MV-4-11 (cell line): ENCODE measurements at regions not wholly inside any gene's neighbourhood (a gene's known extent, or its start where the extent isn't known, plus 50 kb on each side); places are given as distances from the start of the nearest gene placed in this dataset.

Experiments
- DNase-seq: peaks from one replicate; lab custom pipeline; 2025; lab: John Stamatoyannopoulos, UW

DNA sequence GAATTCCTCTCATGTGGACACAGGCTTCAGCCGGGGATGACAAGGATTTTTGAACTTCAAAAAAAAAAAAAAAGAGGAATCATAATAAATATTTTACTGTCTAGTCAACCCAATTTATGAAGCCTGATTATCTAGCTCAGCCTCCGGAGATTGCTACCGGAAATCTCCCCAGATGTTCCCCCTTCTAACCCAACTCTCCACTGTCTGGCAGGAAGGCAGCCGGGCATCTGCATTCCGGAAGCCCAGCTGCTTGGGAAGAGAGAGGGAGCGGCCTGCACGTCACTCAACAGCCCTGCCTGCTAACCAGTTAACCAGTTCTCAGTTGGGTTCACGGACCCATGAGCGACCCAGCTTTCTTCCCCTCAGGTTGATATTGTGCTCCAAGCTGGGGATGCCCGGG, 87.2 kb upstream of the POU3F3 start:
- DNase-seq: peak; percentile 9

GRCh38 chr2:104768694-104769093, 85.2 kb upstream of the POU3F3 start:
- DNase-seq: no peak

GRCh38 chr2:104769096-104769495, 84.8 kb upstream of the POU3F3 start:
- DNase-seq: no peak

DNA sequence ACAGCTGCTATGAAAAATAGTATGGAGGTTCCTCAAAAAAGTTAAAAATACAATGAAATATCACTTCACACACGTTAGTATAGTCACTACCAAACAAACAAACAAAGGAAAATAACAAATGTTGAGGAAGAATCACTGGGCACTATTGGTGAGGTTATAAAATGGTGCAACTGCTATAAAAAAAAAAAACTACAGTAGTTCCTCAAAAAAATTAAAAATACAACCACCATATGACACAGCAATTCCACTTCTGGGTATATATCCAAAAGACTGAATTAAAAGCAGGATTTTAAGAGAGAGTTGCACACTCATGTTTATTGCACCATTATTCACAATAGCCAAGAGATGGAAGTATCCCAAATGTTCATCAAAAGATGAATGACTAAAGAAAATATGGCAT, 80.9 kb upstream of the POU3F3 start:
- no peak for DNase-seq

GRCh38 chr2:104774631-104775030, 79.3 kb upstream of the POU3F3 start:
- no peak for DNase-seq

DNA sequence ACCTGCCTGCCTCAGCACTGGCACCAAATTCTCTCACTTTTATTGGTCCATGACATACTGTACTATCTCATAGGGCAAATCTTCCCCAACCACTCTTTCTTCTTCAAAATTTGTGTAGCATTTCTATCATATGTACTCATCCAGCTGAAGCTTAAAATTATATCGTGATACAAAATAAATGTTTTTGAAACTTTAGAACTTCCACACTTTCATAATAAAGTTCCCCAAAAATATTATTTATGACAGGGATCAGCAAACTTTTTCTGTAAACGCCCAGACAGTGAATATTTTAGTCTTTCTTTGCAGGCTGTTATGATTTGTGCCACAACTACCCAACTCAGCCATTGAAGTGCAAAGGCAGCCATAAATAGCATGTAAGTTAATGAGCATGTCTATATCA, 76.2 kb upstream of the POU3F3 start:
- DNase-seq: no peak

DNA sequence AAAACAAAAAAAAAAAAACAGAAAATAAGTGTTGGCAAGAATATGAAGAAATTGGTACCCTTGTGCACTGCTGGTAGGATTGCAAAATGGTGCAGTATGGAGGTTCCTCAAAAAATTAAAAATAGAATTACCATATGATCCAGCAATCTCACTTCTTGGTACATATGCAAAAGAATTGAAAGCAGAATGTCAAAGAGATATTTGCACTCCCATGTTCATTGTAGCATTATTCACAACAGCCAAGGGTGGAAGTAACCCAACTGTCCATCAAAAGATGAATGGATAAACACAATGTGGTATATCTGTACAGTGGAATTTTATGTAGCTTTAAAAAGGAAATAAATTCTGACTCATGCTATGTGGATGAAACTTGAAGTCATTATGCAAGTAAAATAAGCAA, 72.8 kb upstream of the POU3F3 start:
- DNase-seq: peak; percentile 65

DNA sequence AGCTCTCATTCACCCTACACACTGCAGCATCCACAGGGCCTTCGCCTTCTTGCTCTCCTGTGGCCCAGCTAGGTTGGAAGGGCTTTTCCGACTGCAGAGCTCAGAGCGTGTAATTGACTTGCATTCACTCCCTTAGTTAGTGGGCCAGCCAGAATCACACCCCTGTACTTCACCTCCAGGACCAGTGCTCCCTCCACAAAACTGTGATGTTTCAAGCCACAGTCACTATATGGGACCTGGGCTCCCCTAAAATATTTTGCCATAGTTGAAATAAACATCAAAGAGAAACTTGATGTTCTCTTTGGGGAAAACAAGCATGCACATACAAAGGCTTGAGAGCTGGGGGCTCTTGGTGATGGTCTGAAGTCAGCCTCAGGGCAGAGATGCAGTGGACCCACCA, 69.7 kb upstream of the POU3F3 start:
- no peak for DNase-seq

- no peak for DNase-seq
Measured at GRCh38 chr2:104786204-104786603, 67.7 kb upstream of the POU3F3 start.

DNA sequence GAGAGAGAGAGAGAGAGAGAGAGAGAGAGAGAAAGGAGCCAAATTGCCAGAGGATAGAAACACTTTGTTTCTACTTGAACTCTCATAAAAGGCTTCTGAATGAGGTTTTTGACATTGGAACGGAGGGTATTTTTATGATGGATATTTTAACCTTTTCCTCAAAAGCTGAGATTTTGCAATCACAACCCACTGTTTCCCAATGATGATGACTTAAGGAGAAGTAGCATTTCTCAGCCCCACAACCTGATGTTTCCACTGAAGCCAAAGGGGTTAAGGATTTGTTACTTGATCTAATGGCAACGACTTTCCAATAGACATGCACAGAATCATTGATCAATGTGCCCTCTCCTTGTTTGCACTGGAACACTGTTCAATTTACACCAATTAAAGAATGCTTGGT, 67.1 kb upstream of the POU3F3 start:
- peak; percentile 34 for DNase-seq

GRCh38 chr2:104787298-104788065, 66.4 kb upstream of the POU3F3 start:
- no peak for DNase-seq

DNA sequence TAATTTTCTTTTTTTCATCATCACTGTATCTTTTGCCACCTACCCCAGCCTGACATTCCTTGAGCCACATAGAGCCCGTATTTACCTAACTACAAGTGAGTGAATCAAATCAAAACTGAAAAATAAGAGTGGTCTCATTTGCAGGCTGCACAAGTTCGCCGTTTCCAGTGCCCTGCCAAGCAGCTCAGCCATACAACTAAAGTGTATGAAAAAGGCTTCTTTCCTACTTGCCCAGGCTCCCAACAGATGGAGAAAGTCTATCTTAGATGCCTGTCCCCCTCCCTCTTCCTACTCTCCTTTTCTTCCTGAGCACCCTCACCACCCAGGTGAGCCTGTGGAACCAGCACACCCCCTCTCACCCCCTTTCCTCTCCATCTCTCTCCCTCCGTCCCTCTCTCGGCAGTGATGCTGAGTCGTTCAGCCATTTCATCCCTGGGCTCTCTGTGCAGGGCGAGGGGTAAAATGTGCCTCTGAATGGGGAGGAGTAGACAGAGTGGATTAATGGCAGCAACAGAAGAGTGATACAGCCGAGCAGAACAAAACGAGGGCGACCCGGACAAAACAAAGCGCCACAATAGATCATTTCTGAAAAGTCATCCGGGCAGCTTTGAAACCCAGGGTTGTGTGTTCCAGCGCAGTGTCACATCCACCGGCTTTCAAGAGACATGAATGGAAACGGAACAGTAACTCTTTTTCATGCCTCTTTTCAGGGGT, 65.0 kb upstream of the POU3F3 start:
- DNase-seq: no peak

DNA sequence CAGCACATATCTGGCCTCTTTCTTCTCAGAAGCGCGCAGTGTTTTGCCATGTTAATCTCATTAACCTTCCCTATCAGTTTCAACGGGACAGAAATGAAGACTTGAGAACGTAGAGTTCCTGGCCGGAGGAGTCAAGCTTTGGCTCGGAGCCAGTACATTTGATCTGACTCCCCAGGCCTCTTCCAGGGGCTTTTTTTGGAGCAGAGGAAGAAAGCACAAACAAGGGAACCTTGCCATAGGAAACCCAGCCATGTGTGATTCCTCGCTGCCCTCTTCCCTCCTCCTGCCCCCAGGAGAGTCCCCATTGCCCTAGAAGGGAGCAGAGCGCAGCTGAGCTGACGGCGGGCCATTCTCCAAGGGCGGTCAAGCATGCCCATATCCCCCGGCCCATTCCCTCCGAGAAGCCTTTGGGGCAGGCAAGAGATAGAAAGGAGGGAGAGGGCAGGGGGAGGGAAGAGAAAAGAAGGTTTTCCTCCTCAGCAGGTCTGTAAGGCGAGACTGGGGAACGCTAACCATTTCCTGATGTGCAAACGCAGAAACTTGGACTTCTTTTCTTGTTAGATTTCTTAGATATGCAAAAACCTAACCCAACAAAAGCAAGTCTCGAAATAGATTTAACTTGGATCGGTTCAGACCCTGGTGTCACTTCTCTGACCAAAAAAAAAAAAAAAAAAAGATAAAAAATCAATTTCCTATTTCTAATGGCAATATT, 63.7 kb upstream of the POU3F3 start:
- DNase-seq: no peak

DNA sequence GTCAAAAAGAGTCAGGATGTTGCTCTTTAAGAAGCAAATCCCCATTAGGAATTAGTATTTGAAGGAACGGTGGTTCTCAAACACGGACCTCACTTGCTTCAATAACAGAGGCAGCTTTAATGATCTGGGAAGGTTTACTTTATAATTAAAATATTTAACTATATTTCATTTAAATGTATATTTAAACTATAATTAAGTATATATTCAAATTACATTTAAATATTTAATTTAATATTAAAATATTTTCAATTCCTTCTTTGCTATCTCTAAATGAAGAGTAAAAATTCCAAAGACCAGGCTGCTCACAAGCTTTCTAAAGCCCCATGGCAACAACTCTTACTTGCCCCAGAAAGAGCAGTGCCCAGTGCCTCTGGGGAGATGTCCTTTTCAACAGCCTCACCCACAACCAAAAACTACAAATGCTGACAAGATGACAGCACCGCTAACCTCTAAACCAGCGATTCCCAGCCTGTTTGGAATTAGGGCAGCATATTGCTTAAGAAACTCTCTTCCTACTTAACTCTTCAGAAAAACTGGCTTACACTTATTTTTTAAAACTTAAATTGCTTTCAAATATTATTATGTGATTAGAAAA, 62.9 kb upstream of the POU3F3 start:
- DNase-seq: no peak

- DNase-seq: no peak
Measured at GRCh38 chr2:104793966-104794365, 59.9 kb upstream of the POU3F3 start.

DNA sequence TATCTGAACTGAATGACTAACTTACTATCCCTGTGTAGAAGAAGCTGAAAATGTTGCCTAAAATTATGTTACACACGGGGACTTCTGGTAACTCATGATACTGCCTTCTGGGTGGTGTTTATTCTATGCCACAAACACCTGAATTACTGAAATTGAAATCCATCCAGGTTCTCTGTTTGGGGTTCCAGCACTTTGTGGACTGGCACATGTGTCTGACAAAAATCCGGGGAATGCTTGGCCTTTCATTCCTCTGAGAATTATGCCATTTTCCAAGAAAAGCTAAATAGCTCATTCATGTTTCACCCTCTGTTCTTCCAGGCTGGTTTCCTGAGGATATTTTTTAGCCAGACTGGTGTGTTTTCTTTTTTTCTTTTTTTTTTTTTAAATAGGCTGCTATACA, 59.5 kb upstream of the POU3F3 start:
- no peak for DNase-seq
